Heart right ventricle (tissue), 16 donors: ENCODE measurements at regions not wholly inside any gene's neighbourhood (a gene's known extent, or its start where the extent isn't known, plus 50 kb on each side); places are given as distances from the start of the nearest gene placed in this dataset.

Source experiments
- ATAC-seq, 8 donors: fragments of 200-7000 bp; cut with Tn5 transposase; one replicate each; pipeline ENCODE4 v1.9.1; 2020; ENCODE audit warnings: mild to moderate bottlenecking in 8 of 8, moderate library complexity in 8 of 8, moderate number of reproducible peaks in 1 of 8
- DNase-seq, 2 donors: peaks; one replicate each; pipeline ENCODE4 v3.0.0-alpha.2; 2020
- H3K27ac ChIP-seq, 10 donors: fragments of 200-600 bp; sonication (generic) in 2 of 10; one replicate each; pipeline versions ENCODE4 v1.5.0 to v1.8.0; 2020 to 2022; ENCODE audit warnings: mild to moderate bottlenecking in 3 of 10
- H3K27me3 ChIP-seq, 7 donors: fragments of 200-600 bp; one replicate each; pipeline ENCODE4 v1.8.0; 2021 to 2022; ENCODE audit warnings: mild to moderate bottlenecking in 2 of 7
- H3K36me3 ChIP-seq, 9 donors: fragments of 200-600 bp; sonication (generic) in 1 of 9; one replicate each; pipeline versions ENCODE4 v1.5.0 to v1.8.0; 2020 to 2022; ENCODE audit warnings: mild to moderate bottlenecking in 2 of 9
- H3K4me1 ChIP-seq, 9 donors: fragments of 200-600 bp; sonication (generic) in 1 of 9; one replicate each; pipeline versions ENCODE4 v1.5.0 to v1.8.0; 2020 to 2022; ENCODE audit warnings: mild to moderate bottlenecking in 4 of 9
- H3K4me3 ChIP-seq, 10 donors: fragments of 200-600 bp; sonication (generic) in 2 of 10; one replicate each; pipeline versions ENCODE4 v1.5.0 to v1.8.0; 2020 to 2022; ENCODE audit warnings: mild to moderate bottlenecking in 7 of 10, moderate library complexity in 2 of 10
- H3K9me3 ChIP-seq, 11 donors: fragments of 200-600 bp in 10 of 11; sonication (generic) in 2 of 11; one replicate each; pipeline versions ENCODE4 v1.5.0 to v1.8.0; 2013 to 2022; ENCODE audit warnings: mild to moderate bottlenecking in 2 of 11, control low read depth in 1 of 11, moderate library complexity in 1 of 11
- CTCF ChIP-seq, 9 donors: fragments of 200-600 bp; sonication (generic) in 2 of 9; IDR thresholded peaks; one replicate each; pipeline versions ENCODE4 v1.5.0 to v1.8.0; 2021 to 2022; ENCODE audit warnings: antibody characterized with exemption in 9 of 9, mild to moderate bottlenecking in 5 of 9, moderate library complexity in 1 of 9
- WGBS, 2 donors: extraction: QIAGEN DNeasy Blood & Tissue Kit; methylation state at CpG; one replicate each; pipeline ENCODE4 v1.1.7; 2013; ENCODE audit warnings: inconsistent platforms in 1 of 2; 5-methylcytosine and 5-hydroxymethylcytosine counted together
- intact Hi-C, 10 donors: fragments of 100-400 bp; cut with DNase I; formaldehyde crosslinking; loops; one replicate each; pipeline versions ENCODE4 v1.11.1 to v1.14.2; 2022
- donor health status: Arrhythmogenic right ventricular cardiomyopathy.
- donor health status: ischemic (EF 13 %, LVEDD 7.1; RV severe dilation, severe dysfunction).
- donor health status: healthy with polysubstance abuse.
- donor health status: DM: no; HTN: yes; CAD: no.
- donor health status: DM: no; HTN: no; CAD: no.
- donor health status: ischemic (EF 25% LVEDD 6.9; RV normal size, moderate dysfunction).
- donor health status: ischemic (EF 25% LVEDD 5.7; RV mildly dilated, moderate dysfunction).
- donor health status: healthy.
- donor health status: DM: yes; HTN: yes; CAD: no.
- donor health status: Ischemic cardiomyopathy.
- donor health status: ischemic (EF 35%, LVEDD 5.7; RV mildly dilated, moderate dysfunction).
- donor health status: nonischemic (EF 11% LVEDD 7.7; RV severe dilation, severe dysfunction).
- donor health status: DM: yes; HTN: yes; CAD: no.
- donor health status: PGD.
- donor health status: ischemic (EF 29% LVEDD 5.4; RV normal size, mild dysfunction).
- donor health status: nonischemic (EF 23%, LVEDD 6.1; RV moderate dilation, normal function).

GRCh38 chr1:38778521-38778920 lies 81.1 kb downstream of the RRAGC start:
- WGBS, 2 donors = 25 to 45% methylated on average over 1 of the region's 1 CpG
- no peak overlapping the region for H3K27ac ChIP-seq
- ATAC-seq = no peak
- peaks cover 0 to 4% (median 0%) of the 10 kb centered on the region in 9 donors for H3K4me1 ChIP-seq
- H3K27me3 ChIP-seq = peaks cover 0 to 71% (median 58%) of the 10 kb centered on the region in 7 donors
- H3K9me3 ChIP-seq = no peaks in the 10 kb centered on the region
- no peak for TF ChIP-seq CTCF (IDR thresholded peaks at IDR 0.05)
- H3K36me3 ChIP-seq = no peaks in the 10 kb centered on the region
- no peak overlapping the region for H3K4me3 ChIP-seq
- intact Hi-C loops = no loop called here
- no peak for DNase-seq

GRCh38 chr1:38778051-38778450 lies 81.5 kb downstream of the RRAGC start:
- Histone ChIP-seq H3K4me1 (no peaks in the 10 kb centered on the region), H3K9me3 (no peaks in the 10 kb centered on the region), H3K4me3 (no peak overlapping the region), H3K27ac (no peak overlapping the region), H3K36me3 (no peaks in the 10 kb centered on the region), H3K27me3 (peaks cover 0 to 67% (median 53%) of the 10 kb centered on the region in 7 donors)
- no peak for ATAC-seq
- DNase-seq = no peak
- intact Hi-C loops = no loop called here
- 70 to 84% methylated on average over 2 of the region's 2 CpGs for WGBS, 2 donors
- no peak for TF ChIP-seq CTCF (IDR thresholded peaks at IDR 0.05)

GRCh38 chr1:38777464-38777957 lies 82.1 kb downstream of the RRAGC start:
- no peak overlapping the region for H3K4me3 ChIP-seq
- no peaks in the 10 kb centered on the region for H3K9me3 ChIP-seq
- H3K27me3 ChIP-seq = peaks cover 0 to 61% (median 47%) of the 10 kb centered on the region in 7 donors
- no peak for TF ChIP-seq CTCF (IDR thresholded peaks at IDR 0.05)
- ATAC-seq = no peak
- intact Hi-C loops = no loop called here
- 64 to 65% methylated on average over 6 of the region's 6 CpGs for WGBS, 2 donors
- no peak for DNase-seq
- no peaks in the 10 kb centered on the region for H3K36me3 ChIP-seq
- no peaks in the 10 kb centered on the region for H3K4me1 ChIP-seq
- H3K27ac ChIP-seq = no peak overlapping the region

GRCh38 chr1:38776466-38777065 lies 83.0 kb downstream of the RRAGC start:
- DNase-seq (no peak), ATAC-seq (no peak)
- H3K27ac ChIP-seq = no peak overlapping the region
- no peaks in the 10 kb centered on the region for H3K36me3 ChIP-seq
- no peak for TF ChIP-seq CTCF (IDR thresholded peaks at IDR 0.05)
- intact Hi-C loops = no loop called here
- no peak overlapping the region for H3K4me3 ChIP-seq
- no peaks in the 10 kb centered on the region for H3K9me3 ChIP-seq
- peaks cover 0 to 52% (median 38%) of the 10 kb centered on the region in 7 donors for H3K27me3 ChIP-seq
- no peaks in the 10 kb centered on the region for H3K4me1 ChIP-seq
